GM18498 (cell line): ENCODE measurements at regions not wholly inside any gene's neighbourhood (a gene's known extent, or its start where the extent isn't known, plus 50 kb on each side); places are given as distances from the start of the nearest gene placed in this dataset.

Source experiments
- ATAC-seq: cut with Tn5 transposase; IDR thresholded peaks from one replicate; pipeline ENCODE4 v1.9.1; 2021; ENCODE audit warnings: mild to moderate bottlenecking, moderate library complexity; ENCODE audit not compliant: unreplicated experiment

DNA sequence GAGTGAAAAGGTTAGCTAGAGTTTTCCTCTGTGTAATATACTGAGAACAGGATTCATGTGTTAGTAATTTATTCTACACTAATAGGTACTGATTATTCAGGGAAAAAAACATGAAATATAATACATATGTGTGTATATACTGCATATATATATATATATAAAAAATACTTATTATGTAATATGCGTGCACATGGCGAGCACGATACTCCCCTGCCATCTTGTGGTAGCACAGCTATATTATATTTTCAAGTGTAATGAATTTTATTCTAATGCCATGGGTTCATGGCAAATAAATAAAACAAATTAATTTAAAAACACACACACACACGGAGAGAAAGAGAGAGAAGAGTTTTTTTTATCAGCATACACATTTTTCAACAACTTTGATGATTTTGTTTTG is 460.6 kb downstream of the KCNJ2 start:
- ATAC-seq = no peak

DNA sequence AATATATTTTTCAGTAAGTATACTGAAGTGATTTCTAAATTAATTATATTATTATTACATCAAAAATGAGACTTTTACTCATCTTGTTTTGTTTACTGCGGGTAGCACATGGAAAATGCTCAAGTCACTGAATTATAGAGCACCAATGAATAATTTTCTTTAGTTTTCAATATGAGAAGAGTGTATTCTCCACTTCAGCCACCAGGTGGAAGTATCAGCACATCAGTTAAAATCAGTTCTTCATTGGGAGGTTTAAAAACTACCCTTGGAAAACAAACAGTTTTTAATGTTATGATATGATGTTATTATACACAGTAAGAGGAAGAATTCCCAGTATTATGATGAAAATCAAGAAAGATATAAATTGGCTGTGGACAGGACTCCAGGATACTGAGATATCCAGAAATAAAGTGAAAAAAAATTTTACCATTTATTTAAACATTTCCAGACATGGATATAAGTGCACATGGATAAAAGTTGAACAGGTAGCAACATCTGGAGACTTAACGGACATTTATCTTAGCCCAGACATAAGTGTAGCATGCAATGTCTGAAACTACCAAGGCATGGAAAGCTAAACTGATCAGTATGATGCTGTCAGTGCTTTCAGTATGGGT is 467.3 kb downstream of the KCNJ2 start:
- peak; percentile 56 for ATAC-seq

DNA sequence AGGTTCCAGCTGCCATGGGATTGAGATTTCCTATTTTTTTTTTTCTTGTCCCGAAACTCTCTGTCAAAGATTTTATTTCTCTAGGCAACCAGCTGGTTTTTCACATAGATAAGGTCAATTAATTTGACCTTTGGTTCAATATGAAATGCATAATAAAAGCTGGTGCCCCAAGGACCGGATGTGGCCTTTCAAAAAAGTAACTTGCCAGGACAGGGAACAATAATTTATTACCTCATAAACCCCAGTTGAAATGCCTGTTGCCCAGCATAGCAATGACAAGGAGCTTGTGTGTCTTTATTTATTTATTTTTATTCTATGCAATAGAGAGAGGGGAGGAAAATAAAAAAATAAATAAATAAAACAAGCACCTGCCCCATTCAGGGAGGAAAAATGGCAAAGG is 472.7 kb downstream of the KCNJ2 start:
- ATAC-seq = no peak

DNA sequence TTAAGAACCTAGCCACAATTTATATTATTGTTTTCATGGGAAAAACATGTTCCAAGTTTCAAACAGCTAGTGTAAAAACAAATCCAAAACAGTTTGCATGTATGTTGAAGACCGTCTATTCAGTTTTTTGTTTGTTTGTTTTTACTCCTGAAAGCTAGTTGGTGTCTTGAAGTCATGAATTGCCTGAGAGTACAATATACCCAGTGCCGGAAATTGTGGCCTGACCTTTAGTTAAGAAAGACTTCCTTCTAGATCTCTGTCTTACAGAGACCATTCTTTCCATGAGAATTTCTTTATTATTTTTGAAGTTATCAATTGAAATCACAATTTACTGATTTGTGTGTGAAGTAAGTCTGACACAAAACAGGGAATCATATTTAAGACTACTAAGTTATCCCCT is 474.8 kb downstream of the KCNJ2 start:
- no peak for ATAC-seq

DNA sequence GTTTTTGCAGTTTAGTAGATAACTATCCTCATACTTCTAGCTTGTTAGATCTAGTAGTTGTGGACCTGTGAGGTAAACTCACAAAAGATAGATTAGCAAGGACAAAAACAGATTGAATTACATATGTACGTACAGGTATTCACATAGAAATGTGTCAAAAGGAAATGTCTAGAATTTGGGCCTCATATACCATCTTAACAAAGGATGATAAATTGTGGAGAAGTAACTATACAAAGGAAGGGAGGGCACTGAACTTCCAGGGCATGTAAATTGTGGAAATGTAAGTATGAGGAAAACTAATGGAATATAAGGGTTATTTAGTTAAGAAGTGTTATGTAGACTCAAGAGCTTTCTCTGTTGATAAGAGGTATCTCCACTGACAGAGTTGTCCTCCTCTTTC is 477.3 kb downstream of the KCNJ2 start:
- ATAC-seq = no peak

DNA sequence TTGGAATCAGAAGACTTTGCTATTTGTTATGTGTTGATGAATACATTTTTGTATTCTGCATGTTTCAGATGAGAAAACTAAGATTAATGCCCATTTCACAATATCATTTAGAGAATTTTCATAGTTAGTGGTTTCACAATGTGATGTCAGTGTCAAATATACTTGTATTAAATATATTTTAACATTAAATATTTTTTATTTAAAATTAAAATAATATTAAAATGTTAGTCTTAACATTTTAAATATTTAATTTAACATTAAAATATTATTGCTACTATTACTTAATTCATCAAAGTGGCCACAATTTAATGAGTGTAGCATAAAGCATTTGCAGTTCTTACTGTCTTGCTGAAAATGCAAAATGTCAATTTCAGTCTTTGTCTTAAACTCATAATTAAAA is 478.8 kb downstream of the KCNJ2 start:
- ATAC-seq = no peak

DNA sequence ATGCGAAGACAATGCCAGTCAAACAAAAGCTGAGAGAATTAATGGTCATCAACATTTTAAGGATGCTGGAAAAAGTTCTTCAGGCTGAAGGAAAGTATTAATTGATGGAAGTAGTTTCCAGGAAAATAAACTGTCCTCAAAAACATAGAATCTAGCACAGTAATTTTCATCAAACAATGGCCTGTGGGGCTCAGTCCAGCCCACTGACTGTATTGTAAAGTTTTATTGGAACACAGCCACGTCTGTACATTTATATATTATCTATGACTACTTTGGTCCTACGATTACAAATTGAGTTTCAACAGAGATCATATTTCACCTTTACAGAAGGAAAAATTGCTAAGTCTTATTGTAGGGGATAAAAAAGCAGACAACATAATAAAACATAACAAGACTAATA is 484.5 kb downstream of the KCNJ2 start:
- no peak for ATAC-seq

DNA sequence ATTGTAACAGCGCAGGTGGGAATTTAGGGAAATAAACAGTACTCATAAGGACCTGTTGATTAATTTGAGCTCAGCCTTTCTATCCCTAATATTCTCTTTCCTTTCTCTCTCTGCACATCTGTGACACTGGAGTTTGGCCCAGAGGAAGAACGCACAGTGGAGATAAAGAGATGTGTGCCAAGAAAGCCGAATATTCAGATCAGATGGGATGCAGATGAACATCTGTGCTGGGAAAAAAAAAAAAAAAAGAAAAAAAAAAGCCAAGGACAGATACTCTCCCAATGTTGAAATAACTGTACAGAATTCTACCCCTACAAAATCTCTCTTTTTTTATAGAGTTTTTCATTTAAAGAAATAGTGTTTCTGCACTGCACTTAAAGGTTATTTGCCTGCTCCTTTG is 485.4 kb downstream of the KCNJ2 start:
- no peak for ATAC-seq

DNA sequence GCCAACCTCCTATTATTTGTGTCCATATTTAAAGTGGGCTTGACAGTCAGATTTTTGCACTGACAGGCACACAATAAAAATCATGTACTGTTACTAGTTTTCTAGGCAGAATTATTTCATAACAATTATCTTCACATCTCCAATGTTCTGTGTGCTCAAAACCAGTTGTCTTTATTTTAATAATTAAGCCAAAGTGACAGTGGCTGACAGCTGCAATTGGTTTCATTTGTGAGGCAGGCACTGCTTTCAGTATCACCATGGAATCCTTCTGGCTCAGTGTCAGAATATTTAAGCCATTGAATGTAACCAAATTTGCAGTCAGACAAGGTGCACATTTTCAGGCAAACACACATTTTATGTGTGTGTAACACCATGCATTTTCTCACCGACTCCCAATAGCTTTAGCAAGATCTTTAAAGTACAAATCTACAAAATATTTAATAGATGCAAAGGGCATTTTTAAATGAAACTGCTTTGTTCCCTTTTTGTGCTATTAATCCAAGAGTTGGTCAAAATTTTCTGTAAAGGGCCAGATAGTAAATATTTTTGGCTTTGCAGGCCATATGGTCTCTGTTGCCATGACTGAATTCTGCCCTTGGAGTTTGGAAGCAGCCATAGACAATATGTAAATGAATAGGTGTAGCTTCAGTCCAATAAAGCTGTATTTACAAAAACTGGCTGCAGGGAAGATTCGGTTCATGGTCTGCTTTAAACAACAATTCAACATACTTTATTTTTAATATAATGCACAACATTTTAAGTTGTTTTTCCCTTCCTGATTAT is 486.0 kb downstream of the KCNJ2 start:
- ATAC-seq = peak; percentile 50

DNA sequence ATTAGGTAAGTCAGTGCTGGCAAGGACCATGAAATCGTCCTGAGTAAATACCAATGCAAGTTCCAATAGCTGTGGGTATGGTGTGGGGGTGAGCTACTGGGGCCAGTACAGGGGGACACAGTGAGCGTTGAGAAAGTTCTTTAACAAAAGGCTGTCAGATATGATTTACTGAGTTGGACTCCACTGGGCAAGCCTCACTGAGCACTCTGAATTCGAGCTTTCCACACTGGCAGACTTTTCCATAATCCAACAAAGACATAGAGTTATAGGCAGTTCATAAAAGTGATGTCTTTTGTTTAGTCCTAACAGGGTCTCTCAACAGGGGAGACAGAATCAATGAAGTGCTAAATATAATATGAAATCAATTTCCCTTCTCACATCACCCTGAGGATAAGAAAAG is 489.0 kb downstream of the KCNJ2 start:
- no peak for ATAC-seq

DNA sequence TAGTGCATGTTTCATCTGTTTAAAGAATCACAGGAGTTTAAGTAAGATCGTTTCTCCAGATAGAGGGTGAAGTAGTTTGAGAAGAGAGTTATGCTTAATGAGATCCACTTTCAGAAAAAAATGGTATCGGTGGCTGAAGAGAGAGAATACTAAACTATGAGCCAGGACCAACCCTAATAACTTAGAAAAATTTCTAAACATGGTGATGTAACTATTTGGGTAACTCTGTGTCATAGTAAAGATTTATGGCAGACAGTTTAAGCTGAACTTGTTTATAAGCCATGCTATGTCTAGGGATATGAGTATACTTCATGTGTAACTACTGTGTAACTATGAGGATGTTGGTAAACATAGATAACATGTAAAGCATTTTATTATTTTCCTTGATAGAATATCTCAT is 489.5 kb downstream of the KCNJ2 start:
- ATAC-seq = no peak

DNA sequence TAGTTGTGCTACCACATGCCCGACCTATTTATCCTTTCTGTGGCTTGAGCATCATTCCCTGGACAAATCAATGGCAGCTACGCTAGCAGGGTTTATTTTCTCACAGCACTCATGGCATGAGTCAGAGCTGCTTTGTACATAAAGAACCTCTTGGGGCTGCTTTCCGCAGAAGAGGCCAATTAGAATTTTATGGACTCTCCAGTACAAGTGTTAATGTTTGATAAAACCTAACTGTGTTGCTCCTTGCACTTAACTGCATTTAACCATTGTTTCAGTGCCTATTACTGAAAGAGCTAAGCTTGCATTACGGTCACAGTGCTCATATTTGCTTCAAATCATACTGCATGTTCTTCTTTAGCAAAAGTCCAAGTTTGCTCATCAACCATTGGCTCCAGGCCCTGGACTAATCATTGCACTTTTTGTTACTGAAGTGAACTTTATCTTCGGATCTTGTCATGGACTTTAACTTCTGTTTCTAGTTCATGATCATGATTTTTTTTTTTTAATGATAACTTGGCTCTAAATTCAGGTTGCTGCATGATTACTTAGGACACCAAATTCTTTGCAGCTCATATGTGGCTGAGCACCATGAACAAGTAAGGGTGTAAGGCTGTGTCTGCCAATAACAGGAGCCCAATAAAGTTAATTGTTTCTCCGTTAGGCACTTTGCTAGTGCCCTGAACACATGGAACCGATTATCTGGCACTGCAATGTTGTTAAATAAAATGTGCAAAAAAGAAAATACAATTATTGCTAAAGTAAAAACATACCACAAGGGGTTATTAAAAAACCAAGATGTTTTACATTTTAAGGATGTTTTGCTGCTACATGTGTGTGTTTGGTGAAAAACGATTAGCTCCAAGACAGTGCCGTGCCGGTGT is 492.2 kb downstream of the KCNJ2 start:
- ATAC-seq = no peak

DNA sequence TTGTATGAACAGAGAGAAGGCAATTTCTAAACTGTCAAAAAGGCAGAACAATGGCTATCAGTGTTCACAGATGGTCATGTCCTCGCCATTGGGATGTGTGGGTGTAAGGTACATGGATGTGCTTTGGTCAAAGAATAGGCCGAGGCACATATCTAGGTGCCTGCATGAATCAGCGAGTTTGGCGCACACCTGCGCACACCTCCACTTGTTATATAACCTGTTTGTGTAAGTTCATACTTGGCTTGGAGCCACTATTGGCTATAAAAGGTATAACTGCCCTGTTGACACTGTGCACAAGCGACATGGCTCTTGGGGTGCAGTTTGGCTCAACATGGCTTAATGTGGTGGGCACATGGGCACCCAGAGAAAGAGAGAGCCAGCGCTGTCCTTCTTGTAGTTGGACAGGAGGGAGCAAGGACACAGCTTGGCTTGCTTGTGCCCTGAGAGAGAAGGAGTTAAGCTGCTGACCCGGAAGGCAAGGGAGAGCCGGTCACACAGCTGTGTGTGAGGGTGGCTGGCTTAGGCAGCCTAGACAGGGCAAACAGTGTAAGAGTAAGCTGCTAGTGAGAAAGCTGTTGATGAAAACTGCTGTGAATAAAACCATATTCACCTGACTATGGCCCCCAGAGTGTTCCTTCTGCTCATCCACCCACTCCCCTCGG is 499.1 kb downstream of the KCNJ2 start:
- no peak for ATAC-seq

DNA sequence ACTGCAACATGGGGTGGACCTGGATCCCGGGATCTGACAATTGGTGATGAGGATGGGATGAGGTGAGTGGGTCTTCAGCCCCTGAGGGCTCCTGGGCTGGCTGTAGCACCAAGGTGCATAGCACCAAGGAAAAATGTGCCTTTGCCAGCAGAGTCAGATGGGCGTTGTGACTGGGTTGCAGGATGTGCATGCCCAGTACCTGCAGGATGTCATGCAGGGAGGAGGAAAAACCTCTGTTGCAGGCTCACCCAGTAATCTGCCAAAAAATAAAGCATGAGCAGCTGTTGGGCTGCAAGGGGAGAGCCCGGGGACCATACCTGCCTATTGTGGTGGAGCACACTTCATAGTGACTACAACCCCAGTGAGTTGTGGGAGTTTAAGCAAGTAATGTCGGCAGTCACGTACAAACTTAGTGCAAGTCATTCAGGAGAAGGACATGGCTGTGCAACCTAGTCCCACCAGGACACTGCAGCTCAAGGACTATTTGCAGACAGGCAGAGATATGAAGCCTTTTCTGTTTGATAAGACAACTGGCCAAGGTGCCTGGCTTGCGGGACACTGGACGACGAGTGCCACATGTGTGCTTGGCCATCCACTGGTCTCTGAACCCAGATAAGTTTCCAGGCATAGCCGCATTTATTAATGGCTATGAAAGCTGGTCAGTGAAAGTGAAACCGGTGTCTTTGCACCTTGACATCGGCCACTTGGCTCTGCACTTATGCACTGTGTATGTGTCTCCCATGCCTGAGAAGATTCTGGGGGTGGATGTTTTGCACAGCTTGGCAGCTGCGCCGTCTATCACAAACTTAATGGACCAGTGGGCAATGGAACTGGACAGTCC is 499.8 kb downstream of the KCNJ2 start:
- no peak for ATAC-seq

DNA sequence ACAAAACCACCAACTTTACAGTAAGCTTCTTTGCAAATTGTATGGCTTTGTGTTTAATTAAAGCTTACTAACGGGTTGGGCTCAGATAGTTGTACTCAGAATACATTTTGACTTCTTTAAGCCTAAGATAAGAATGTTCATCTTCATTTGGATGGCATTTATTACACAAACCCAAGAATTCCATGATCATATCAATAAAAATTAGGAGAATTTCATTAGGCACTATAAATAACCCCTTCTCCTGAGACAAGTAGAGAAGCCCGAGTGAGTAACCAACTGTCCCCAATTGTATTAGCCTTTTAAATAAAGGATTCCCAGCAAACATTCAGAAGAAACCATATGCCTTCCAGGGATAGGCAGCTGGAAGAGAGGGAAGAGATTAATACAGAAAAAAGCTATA is 504.7 kb downstream of the KCNJ2 start:
- no peak for ATAC-seq

DNA sequence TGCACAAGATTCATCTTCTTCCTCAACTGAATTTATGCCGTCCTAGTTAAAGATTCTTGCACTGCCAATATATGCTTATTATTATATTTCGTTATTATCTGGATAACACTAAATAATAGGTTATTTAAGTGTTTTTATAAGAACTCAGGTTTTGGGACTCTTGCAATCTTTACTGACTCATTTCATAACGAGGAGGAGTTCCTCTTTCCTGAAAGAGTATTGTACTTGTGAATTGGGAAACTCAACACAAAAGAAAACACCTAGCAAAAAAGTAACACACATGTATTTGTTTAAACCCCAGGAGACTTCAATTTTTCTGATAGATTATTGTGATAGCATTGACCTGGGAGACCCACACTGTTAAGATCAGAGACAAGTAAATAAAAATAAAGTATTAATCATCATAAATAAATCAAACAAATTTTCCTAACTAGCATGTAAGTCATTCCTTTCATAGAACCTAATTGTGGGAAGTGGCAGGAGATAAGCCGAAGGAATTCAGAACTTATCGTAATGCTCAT is 505.8 kb downstream of the KCNJ2 start:
- no peak for ATAC-seq

DNA sequence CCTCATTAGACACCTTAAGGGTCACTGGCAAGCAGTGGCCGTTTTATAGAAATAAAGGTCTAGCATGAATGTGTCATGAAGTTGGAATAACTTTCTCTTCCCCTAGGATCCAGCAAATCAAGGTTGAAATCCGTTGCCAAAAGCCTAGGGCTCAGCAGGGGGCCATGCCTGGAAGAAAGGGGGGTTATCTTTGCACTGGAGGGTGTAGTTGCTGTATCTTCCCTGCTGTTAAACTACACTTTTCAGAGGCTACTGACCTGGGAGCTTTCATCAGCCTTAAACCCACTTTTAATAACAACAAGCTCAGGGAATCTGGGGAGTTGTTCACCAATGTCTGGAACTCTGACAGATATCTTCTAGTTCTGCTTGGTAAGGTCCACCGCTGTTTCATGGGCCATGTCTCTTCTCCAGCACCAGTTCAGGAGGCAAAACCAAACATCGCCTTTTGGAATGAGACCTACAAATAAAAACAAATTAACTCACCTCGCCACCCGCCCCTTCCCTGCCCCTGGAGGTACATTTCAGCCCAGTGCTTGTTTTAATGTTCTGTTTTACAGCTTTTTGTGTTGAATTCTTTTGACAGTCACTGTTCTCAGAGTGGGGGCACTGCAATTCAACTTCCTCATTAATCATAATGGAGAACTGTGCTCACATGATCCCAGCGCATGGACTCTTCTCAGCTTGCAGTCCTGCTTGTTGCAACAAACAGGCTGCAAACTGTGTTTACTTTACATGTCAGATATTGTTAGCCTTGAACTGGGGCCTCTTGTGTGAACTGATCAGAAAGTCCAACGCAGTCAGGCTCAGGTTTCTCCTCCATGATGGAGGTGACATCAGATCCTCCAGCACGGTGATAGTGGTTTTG is 508.7 kb downstream of the KCNJ2 start:
- no peak for ATAC-seq

DNA sequence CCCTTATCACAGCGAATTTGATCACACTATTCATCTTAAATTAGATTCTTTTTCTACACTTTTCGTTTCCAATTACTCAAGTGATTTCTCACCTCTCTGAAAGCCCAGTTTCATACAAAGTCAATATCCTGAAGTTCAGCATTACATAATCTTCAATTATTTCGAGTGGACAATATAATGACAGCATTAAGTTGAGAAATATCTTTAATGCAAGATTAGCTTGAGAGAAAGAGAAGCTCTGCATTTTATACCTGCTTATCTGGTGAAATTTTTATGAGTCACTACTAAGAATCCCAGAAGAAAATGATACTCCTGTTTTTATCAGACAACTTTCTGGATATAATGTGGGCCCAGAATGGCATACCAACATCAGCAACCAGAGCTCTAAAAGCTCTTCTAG is 509.6 kb downstream of the KCNJ2 start:
- ATAC-seq = no peak

DNA sequence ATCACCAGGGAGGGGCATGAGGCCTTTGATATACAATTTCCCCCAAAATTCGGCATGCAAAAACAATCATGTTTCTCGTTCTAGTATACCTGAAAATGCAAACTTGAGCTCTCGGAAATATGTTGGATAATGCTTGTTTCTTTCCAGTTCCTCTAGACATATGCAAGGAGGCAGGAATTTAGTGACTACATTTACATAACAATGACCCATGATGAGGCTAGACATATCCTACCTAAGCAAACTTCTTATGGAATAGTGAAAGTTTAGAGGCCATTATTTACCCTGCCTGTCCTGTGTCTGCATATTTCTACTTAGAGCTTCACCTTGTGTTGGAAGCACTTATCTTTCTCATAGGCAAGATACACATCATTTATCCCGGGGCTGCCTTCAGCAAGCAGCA is 514.6 kb downstream of the KCNJ2 start:
- ATAC-seq = no peak
